ENCODE measurements at regions not wholly inside any gene's neighbourhood (a gene's known extent, or its start where the extent isn't known, plus 50 kb on each side); places are given as distances from the start of the nearest gene placed in this dataset.

DNA sequence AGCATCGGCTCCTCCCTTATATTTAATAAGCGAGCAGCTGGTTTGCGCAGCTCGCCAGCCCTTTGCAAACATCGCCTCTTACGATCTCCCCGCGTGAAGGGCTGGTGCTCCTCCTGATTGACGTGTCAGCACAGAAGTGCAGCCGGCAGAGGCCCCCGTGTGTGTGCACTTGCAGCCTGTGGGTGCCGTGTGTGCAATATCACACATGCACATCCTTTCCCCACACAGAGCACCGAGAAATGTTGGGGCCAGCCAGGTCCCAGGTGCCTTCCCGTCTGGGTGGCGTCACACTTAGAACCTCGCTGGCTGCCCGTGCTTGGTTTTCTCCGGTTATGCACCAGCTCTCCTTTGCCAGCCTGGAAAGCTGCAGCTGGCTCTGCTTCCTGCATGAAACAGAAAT is 126.6 kb upstream of the AJAP1 start:
- no peaks in the 10 kb centered on the region for H3K36me3 ChIP-seq (ENCODE audit: low read length)
- H3K9me3 ChIP-seq (ENCODE audit: insufficient read depth, low read length), result no peaks in the 10 kb centered on the region
- H3K4me2 ChIP-seq (ENCODE audit: low read depth, low read length, poor library complexity, severe bottlenecking), result no peak overlapping the region
- TF ChIP-seq EZH2phosphoT487 (conservative IDR thresholded peaks at IDR 0.05; ENCODE audit: low read length), result no peak
- TF ChIP-seq, protein P1, sequence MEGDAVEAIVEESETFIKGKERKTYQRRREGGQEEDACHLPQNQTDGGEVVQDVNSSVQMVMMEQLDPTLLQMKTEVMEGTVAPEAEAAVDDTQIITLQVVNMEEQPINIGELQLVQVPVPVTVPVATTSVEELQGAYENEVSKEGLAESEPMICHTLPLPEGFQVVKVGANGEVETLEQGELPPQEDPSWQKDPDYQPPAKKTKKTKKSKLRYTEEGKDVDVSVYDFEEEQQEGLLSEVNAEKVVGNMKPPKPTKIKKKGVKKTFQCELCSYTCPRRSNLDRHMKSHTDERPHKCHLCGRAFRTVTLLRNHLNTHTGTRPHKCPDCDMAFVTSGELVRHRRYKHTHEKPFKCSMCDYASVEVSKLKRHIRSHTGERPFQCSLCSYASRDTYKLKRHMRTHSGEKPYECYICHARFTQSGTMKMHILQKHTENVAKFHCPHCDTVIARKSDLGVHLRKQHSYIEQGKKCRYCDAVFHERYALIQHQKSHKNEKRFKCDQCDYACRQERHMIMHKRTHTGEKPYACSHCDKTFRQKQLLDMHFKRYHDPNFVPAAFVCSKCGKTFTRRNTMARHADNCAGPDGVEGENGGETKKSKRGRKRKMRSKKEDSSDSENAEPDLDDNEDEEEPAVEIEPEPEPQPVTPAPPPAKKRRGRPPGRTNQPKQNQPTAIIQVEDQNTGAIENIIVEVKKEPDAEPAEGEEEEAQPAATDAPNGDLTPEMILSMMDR (IDR thresholded peaks at IDR 0.05; ENCODE audit: insufficient read depth, low read length, poor library complexity, severe bottlenecking), result no peak
- no peaks in the 10 kb centered on the region for H3F3A ChIP-seq (ENCODE audit: insufficient read depth)
- H3K4me3 ChIP-seq (ENCODE audit: insufficient read depth, low read length, poor library complexity, severe bottlenecking), result no peak overlapping the region
- H3K27ac ChIP-seq (ENCODE audit: low read depth, low read length), result no peak overlapping the region
- H3K27me3 ChIP-seq (ENCODE audit: low read length), result no peaks in the 10 kb centered on the region
- H4K20me1 ChIP-seq (ENCODE audit: low read depth, low read length), result no peaks in the 10 kb centered on the region
- H3K9ac ChIP-seq (ENCODE audit: low read length), result no peak overlapping the region
- H3K79me2 ChIP-seq (ENCODE audit: insufficient read depth, low read length), result no peaks in the 10 kb centered on the region
- H2AFZ ChIP-seq (ENCODE audit: low read depth, low read length, severe bottlenecking), result no peak overlapping the region
- H3K9me2 ChIP-seq (replicated peaks; ENCODE audit: insufficient read depth, low read length), result no peaks in the 10 kb centered on the region

DNA sequence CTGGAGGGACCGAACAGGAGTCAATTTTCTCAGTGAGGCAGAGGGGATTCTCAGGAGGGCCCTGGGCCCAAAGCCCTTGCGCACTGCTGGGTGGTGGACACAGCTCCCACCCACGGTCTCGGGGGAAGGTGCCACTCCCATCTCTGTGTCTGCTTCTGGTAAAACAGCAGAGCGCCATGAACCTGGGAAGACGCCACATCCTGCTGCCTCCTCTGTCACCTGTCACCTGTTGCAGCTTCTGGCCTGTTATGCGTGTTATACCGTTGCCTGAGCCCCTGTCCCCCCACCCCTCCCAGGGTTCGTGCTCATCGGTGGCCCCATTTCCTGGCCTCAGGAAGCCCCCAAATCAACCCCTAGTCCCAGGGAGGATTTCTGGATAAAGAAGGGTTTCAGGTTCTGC is 125.8 kb upstream of the AJAP1 start:
- no peaks in the 10 kb centered on the region for H3K27me3 ChIP-seq (ENCODE audit: low read length)
- TF ChIP-seq, protein P1 (IDR thresholded peaks at IDR 0.05; ENCODE audit: insufficient read depth, low read length, poor library complexity, severe bottlenecking), result no peak
- TF ChIP-seq EZH2phosphoT487 (conservative IDR thresholded peaks at IDR 0.05; ENCODE audit: low read length), result no peak
- no peaks in the 10 kb centered on the region for H3K9me3 ChIP-seq (ENCODE audit: insufficient read depth, low read length)
- no peak overlapping the region for H3K27ac ChIP-seq (ENCODE audit: low read depth, low read length)
- no peak overlapping the region for H3K9ac ChIP-seq (ENCODE audit: low read length)
- no peaks in the 10 kb centered on the region for H3F3A ChIP-seq (ENCODE audit: insufficient read depth)
- H3K36me3 ChIP-seq (ENCODE audit: low read length), result no peaks in the 10 kb centered on the region
- no peaks in the 10 kb centered on the region for H4K20me1 ChIP-seq (ENCODE audit: low read depth, low read length)
- no peak overlapping the region for H2AFZ ChIP-seq (ENCODE audit: low read depth, low read length, severe bottlenecking)
- H3K4me2 ChIP-seq (ENCODE audit: low read depth, low read length, poor library complexity, severe bottlenecking), result no peak overlapping the region
- no peak overlapping the region for H3K4me3 ChIP-seq (ENCODE audit: insufficient read depth, low read length, poor library complexity, severe bottlenecking)
- H3K79me2 ChIP-seq (ENCODE audit: insufficient read depth, low read length), result no peaks in the 10 kb centered on the region
- H3K9me2 ChIP-seq (replicated peaks; ENCODE audit: insufficient read depth, low read length), result no peaks in the 10 kb centered on the region

DNA sequence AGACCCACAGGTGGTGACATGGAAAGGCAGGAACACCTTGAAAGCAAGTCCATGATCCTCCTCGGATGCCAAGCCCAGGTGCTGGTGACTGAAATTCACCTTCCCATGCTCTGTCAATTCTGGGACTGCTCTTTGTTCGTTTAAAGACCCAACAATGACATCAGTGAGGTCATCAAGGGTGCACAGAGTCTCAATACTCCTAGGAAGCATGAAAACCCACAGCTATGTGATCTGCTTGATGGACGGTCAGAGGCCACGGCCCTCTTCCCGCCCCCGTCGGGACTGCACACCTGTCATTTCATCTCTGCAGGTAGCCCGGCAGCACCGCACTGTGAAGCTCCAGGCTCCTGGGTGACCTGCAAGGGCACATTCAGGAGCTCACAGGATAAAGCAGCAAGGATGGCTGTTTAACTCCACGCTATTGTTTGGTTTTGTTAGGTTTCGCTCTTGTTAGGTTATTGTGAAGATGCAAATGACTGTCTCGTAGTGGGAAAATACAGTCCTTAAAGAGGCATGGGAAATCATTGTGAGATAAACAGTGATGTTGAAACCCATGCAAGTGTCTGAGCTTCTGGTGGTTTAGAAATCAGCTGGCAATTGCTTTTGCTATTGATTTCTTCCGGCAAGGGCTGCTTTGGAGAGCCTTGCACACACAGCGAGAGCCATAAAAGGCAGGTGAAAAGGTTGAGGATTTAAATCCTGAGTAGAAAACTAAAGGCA is 124.8 kb upstream of the AJAP1 start:
- Histone ChIP-seq H3F3A (ENCODE audit: insufficient read depth) (no peaks in the 10 kb centered on the region), H3K36me3 (ENCODE audit: low read length) (no peaks in the 10 kb centered on the region), H3K9ac (ENCODE audit: low read length) (no peak overlapping the region), H4K20me1 (ENCODE audit: low read depth, low read length) (no peaks in the 10 kb centered on the region), H2AFZ (ENCODE audit: low read depth, low read length, severe bottlenecking) (no peak overlapping the region), H3K27ac (ENCODE audit: low read depth, low read length) (no peak overlapping the region), H3K4me3 (ENCODE audit: insufficient read depth, low read length, poor library complexity, severe bottlenecking) (no peak overlapping the region), H3K79me2 (ENCODE audit: insufficient read depth, low read length) (no peaks in the 10 kb centered on the region), H3K4me2 (ENCODE audit: low read depth, low read length, poor library complexity, severe bottlenecking) (no peak overlapping the region), H3K9me3 (ENCODE audit: insufficient read depth, low read length) (no peaks in the 10 kb centered on the region), H3K27me3 (ENCODE audit: low read length) (no peaks in the 10 kb centered on the region), H3K9me2 (replicated peaks; ENCODE audit: insufficient read depth, low read length) (no peaks in the 10 kb centered on the region)
- TF ChIP-seq, protein P1 (IDR thresholded peaks at IDR 0.05; ENCODE audit: insufficient read depth, low read length, poor library complexity, severe bottlenecking), result no peak
- TF ChIP-seq EZH2phosphoT487 (conservative IDR thresholded peaks at IDR 0.05; ENCODE audit: low read length), result no peak
